Activated naive CD8-positive, alpha-beta T cell treated with anti-CD3 and anti-CD28 coated beads, Interleukin-2, amount 50 U/mL, for 16 hours (primary cell): ENCODE measurements at regions not wholly inside any gene's neighbourhood (a gene's known extent, or its start where the extent isn't known, plus 50 kb on each side); places are given as distances from the start of the nearest gene placed in this dataset.

Experiments used
- DNase-seq: peaks from one replicate; pipeline ENCODE4 v3.0.0-alpha.2; 2020; ENCODE audit warnings: low read depth, low spot score

DNA sequence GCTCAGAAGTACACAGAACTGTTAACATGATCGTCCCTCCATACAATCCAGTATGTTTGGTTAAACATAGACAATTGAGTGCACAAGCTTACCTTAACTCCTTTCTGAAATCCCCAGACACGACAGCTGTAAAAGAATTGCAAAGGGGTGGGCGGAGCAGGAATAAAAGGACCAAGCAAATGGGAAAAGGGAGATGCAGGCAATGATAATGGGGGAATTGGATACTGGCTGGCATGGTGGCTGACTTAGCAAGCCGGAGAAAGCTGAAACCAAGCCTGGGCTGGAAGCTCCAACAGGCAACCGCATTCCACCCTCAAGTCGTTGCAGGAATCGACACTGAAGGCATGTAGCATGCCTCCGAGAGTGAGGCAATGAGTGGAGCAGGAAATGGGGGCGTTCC, 96.8 kb upstream of the TMEM132C start:
- no peak for DNase-seq

DNA sequence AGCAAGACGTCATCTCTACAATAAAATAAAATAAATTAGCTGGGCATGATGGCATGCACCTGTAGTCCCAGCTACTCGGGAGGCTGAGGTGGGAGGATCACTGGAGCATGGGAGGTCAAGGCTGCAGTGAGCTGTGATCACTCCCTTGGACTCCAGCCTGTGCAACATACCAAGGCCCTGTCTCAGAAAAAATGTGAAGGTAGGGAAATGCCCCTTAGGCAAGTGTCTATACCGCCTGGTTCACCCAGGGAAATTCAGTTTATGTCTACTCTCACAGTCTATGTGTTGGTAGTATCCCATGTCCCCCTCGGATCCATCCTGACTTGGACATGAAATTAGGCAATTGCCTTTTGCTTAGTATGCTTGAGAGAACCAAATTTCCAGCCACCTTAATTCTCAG, 88.4 kb upstream of the TMEM132C start:
- DNase-seq = no peak

DNA sequence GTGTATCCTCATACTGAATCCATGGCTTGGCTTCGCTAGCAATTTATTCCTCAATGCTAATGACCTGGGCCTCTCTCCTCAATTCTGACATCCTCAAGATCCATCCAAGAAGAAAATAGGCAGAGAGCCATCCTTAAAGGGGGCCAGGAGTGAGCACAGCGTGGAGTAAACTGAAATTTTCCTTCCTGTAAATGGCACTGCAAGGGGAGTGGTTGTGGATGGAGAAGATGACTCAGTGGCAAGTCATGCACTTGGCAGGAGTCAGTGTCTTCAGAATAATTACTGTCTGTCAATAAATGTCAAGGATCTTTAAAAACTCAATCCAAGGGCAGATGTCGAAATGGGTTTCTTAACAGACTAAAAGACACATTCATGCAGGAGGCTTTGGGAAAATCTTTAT, 88.0 kb upstream of the TMEM132C start:
- no peak for DNase-seq

DNA sequence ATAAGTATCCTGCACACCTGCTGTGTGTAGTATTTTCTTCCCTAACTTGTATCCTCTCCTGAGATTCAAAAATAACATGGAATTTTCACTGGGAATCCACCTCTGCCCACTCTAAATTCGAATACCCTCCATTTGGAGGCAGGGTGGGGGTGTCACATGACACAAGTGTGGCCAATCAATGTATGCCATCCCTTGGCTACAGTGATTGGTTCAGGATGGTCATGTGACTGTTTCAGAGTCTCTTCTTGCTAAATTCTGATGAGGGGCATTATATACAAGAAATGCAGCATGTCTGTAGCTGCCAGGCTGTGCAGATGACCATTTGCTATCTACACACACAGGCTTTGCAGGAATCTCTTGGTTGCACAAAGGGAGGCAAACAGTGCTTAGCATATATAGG, 86.8 kb upstream of the TMEM132C start:
- no peak for DNase-seq

DNA sequence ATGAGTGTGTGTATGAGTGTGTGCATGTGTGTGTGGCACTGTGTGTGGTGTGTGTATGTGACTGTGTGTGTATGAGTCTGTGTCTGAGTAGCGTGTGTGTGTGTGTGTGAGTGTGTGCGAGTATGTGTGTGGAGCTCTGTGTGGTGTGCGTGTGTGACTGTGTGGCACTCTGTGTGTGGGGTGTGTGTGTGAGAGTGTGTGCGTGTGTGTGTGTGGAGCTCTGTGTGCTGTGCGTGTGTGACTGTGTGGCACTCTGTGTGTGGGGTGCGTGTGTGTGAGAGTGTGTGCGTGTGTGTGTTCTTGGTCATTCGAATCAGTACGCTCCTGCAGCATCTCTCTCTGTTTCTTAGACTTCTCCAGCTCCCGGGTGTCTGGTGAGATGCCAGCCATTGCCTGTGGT, 76.9 kb upstream of the TMEM132C start:
- no peak for DNase-seq

DNA sequence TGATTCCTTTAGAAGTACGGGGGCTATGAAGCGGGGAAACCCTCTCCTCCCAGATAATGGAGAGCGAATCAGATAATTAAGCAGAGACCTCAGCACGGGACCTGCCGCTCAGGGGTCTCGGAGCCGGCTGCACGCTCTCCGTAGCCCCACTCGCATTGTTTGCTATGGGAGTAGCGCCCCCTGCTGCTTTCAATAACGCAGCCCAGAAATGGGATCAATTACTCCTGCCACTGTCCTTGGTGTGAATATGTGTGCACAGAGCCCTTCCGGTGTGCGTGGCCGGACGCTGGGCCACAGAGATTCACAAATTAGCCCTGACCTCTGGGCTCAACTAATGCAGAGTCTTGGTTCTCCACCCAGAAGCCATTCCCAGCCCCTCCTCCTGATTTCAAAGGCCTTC, 76.4 kb upstream of the TMEM132C start:
- no peak for DNase-seq

DNA sequence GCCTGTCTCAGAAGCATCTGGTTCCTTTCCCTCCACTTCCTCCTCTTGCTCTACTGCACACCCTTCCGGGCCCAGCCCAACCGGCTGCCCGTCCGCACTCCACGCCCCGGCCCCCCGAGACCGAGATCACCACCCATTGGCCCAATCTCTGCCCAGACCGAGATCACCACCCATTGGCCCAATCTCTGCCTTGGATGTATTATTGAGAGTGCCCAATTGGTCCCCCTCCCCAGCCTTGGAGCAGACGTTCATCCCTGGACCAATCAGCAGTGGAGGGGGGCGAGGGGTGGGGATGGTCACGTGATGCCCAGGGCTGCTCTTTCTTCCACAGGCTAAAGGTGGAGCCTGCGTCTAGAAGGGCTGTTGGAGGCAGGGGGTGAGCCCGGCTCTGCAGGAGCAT, 75.6 kb upstream of the TMEM132C start:
- DNase-seq = no peak

DNA sequence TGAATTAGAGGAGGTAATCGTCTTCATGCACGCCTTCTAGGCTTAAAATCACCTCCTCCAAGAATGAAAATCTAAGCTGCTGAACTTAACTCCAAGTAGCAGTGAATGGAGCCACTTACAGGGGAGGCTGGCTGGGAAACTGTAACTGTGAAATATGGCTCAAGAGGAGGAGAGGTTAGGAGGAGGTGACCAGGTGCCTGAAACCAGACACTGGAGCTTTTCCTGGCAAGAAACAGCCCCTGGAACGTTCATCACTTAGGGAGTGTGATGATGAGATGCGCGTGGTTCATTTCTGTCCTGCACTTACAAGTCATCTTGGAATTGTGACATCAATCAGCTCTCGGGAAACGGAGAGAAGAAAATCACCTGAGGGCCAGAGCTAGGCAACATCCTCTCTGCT, 62.3 kb upstream of the TMEM132C start:
- no peak for DNase-seq

DNA sequence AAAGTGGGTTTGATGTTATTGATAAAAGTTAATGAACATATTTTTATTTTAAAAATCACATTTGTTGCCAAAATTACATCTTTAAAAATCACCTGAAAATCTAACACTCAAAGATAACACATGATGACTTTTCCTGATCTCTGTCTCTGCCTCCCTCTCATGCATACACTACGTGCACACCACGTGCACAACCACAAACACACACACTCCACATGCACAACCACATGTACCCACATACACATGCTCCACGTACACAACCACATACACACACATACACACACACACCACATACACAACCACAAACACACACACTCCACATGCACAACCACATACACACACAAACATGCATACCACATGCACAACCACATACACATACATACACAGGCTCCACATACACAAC, 61.8 kb upstream of the TMEM132C start:
- no peak for DNase-seq

DNA sequence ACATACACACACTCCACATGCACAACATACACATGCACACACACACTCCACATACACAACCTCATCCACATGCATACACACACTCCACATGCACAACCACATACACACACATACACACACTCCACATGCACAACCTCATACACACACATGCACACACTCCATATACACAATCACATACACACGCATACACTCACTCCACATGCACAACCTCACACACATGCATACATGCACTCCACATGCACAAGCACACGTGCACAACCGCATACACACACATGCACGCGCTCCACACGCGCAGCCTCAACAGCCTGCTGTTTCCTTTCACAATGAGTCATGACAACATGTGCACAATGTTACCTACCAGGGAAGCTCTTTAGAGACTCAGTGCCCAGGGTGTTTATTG, 61.2 kb upstream of the TMEM132C start:
- no peak for DNase-seq
